ENCODE measurements at regions not wholly inside any gene's neighbourhood (a gene's known extent, or its start where the extent isn't known, plus 50 kb on each side); places are given as distances from the start of the nearest gene placed in this dataset.

DNA sequence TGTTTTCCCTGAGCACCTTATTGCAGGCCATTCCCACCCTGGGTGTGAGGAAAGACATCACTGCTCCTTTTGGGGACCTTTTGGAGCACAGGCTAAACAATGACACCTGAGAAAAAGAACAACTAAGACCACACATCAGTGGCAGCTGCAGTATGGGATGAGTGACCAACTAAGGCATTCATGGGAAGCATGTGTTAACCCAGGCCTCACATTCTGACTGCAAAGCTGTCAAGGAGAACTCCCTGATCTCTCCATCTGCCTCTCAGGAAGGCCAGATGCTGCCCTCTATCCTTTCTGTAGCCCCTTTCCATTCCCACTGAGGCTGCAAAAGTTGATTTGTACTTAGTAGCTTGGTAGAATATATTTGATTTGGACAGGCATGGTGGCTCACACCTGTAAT, 130.5 kb upstream of the FOXN2 start (continued):
- TF ChIP-seq, protein P1, sequence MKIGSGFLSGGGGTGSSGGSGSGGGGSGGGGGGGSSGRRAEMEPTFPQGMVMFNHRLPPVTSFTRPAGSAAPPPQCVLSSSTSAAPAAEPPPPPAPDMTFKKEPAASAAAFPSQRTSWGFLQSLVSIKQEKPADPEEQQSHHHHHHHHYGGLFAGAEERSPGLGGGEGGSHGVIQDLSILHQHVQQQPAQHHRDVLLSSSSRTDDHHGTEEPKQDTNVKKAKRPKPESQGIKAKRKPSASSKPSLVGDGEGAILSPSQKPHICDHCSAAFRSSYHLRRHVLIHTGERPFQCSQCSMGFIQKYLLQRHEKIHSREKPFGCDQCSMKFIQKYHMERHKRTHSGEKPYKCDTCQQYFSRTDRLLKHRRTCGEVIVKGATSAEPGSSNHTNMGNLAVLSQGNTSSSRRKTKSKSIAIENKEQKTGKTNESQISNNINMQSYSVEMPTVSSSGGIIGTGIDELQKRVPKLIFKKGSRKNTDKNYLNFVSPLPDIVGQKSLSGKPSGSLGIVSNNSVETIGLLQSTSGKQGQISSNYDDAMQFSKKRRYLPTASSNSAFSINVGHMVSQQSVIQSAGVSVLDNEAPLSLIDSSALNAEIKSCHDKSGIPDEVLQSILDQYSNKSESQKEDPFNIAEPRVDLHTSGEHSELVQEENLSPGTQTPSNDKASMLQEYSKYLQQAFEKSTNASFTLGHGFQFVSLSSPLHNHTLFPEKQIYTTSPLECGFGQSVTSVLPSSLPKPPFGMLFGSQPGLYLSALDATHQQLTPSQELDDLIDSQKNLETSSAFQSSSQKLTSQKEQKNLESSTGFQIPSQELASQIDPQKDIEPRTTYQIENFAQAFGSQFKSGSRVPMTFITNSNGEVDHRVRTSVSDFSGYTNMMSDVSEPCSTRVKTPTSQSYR (CRISPR knock-in tag; IDR thresholded peaks at IDR 0.05; ENCODE audit: borderline replicate concordance): no peak
- TF ChIP-seq ATF1 (CRISPR knock-in tag; IDR thresholded peaks at IDR 0.05): no peak

DNA sequence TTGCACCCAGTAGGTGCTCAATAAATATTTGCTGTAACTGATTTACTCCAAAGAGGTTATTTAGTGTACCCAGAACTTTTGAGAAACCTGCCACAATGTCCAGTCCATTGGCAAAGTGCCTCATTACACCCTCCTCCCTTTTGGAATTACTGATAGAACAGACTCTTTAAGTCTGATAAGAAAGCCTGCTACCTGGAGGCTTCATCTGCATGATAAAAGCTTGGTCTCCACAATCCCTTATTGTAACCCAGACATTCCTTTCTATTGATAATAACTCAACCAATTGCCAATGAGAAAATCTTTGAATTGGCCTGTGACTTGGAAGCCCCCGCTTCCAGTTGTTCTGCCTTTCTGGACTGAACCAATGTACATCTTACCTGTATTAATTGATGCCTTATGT, 127.0 kb upstream of the FOXN2 start:
- no peak overlapping the region for H3K4me2 ChIP-seq (ENCODE audit: low read depth, low read length)
- no peak overlapping the region for H2AFZ ChIP-seq (ENCODE audit: low read length)
- ChIA-PET CTCF (ENCODE audit: low intra/inter-chr PET ratio, low total read pairs) (no interaction called here), POLR2A (no interaction called here)
- peaks cover 0 to 6% of the 10 kb centered on the region in 2 experiments; a peak in 3 of 5 replicates for H3K27me3 ChIP-seq (ENCODE audit: control insufficient read depth in 1 of 2, insufficient read depth in 2 of 2, low read length in 2 of 2)
- 35% methylated on average over 1 of the region's 1 CpG for WGBS (ENCODE audit: low lambda C conversion rate)
- H3K36me3 ChIP-seq (replicated peaks in 1 of 2; ENCODE audit: control insufficient read depth in 1 of 2, insufficient read depth in 2 of 2, low read length in 2 of 2): no peaks in the 10 kb centered on the region
- no peak overlapping the region for H3K9ac ChIP-seq (ENCODE audit: insufficient read depth, low read depth, low read length)
- H3K27ac ChIP-seq (ENCODE audit: extremely low read length, insufficient read depth, low read length): no peak overlapping the region
- in situ Hi-C loops (cut with HindIII; ENCODE audit: extremely low pct_ligation_motif_present, low pct_unique_long_range_greater_than_20kb) (no loop called here), intact Hi-C loops (cut with micrococcal nuclease; ENCODE audit: unreplicated experiment) (no loop called here)
- no peaks in the 10 kb centered on the region for H3K9me3 ChIP-seq (ENCODE audit: low read length)
- ATAC-seq: no peak
- peaks cover 7% of the 10 kb centered on the region; the same call in 1 of the 2 replicates for H3K4me1 ChIP-seq (ENCODE audit: insufficient read depth, low read length)
- no peak for DNase-seq (ENCODE audit: low spot score)
- FAIRE-seq: no peak
- no peaks in the 10 kb centered on the region for H4K20me1 ChIP-seq (ENCODE audit: insufficient read depth, low read length)
- H3K79me2 ChIP-seq (ENCODE audit: insufficient read depth, low read length): no peaks in the 10 kb centered on the region
- TF ChIP-seq ZFP90 (CRISPR knock-in tag; IDR thresholded peaks at IDR 0.05; ENCODE audit: borderline replicate concordance) (no peak), ZNF224 (CRISPR knock-in tag; IDR thresholded peaks at IDR 0.05) (no peak), ZSCAN29 (CRISPR knock-in tag; conservative IDR thresholded peaks at IDR 0.05) (no peak), ZNF33A (CRISPR knock-in tag; IDR thresholded peaks at IDR 0.05; ENCODE audit: borderline replicate concordance) (no peak), ZNF737 (CRISPR knock-in tag; IDR thresholded peaks at IDR 0.05; ENCODE audit: borderline replicate concordance) (no peak), ESRRA (CRISPR knock-in tag; IDR thresholded peaks at IDR 0.05; ENCODE audit: low read depth) (no peak), DPF2 (CRISPR knock-in tag; IDR thresholded peaks at IDR 0.05; ENCODE audit: borderline replicate concordance, low read depth) (no peak), ZNF235 (CRISPR knock-in tag; IDR thresholded peaks at IDR 0.05; ENCODE audit: borderline replicate concordance) (no peak), ZIK1 (CRISPR knock-in tag; IDR thresholded peaks at IDR 0.05; ENCODE audit: borderline replicate concordance, low read depth) (no peak)
- TF ChIP-seq, protein P2, sequence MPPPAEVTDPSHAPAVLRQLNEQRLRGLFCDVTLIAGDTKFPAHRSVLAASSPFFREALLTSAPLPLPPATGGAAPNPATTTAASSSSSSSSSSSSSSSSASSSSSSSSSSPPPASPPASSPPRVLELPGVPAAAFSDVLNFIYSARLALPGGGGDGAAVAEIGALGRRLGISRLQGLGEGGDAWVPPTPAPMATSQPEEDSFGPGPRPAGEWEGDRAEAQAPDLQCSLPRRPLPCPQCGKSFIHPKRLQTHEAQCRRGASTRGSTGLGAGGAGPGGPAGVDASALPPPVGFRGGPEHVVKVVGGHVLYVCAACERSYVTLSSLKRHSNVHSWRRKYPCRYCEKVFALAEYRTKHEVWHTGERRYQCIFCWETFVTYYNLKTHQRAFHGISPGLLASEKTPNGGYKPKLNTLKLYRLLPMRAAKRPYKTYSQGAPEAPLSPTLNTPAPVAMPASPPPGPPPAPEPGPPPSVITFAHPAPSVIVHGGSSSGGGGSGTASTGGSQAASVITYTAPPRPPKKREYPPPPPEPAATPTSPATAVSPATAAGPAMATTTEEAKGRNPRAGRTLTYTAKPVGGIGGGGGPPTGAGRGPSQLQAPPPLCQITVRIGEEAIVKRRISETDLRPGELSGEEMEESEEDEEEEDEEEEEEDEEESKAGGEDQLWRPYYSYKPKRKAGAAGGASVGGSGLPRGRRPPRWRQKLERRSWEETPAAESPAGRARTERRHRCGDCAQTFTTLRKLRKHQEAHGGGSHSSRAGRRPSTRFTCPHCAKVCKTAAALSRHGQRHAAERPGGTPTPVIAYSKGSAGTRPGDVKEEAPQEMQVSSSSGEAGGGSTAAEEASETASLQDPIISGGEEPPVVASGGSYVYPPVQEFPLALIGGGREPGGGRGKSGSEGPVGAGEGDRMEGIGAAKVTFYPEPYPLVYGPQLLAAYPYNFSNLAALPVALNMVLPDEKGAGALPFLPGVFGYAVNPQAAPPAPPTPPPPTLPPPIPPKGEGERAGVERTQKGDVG (CRISPR knock-in tag; IDR thresholded peaks at IDR 0.05; ENCODE audit: borderline replicate concordance): no peak
- BruUV-seq (replicated peaks): no TSS peak
- no peak overlapping the region for H3K4me3 ChIP-seq (replicated peaks in 1 of 3; ENCODE audit: insufficient read depth in 1 of 3, low read depth in 2 of 3, low read length in 3 of 3)
